GM19395 (cell line): ENCODE measurements at regions not wholly inside any gene's neighbourhood (a gene's known extent, or its start where the extent isn't known, plus 50 kb on each side); places are given as distances from the start of the nearest gene placed in this dataset.

Source experiments
- ATAC-seq: cut with Tn5 transposase; IDR thresholded peaks from one replicate; pipeline ENCODE4 v1.9.1; 2021; ENCODE audit warnings: mild to moderate bottlenecking, moderate library complexity; ENCODE audit not compliant: unreplicated experiment

DNA sequence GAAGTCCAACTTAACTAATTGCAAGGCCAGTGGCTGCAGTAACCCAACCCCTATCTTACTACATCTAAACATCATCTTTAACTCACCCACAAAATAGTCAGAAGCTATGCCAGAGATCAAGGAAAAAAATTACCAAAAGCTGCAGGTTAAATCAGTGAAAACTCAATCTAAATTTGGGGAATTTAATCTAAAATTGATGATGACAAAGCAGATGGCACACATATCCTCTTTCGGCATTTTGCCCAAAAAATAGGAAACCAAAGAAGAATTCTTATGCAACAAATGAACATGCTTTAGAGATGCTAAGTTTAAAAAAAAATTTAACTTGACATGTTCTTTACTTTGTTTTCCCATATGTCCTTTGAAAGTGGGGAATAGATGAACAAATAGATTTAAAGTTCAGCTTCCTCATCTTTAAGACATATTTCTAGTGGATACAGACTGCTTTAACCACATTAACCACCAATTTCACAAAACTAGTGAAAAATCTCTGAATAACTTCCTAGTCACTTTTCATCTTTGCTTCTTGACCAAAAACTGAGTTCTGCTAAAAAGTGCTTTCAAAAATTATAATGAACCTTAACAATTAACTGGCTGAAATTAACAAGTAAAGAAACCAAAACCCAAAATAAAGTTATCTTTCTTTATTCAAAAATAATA, 74.3 kb upstream of the CCDC150 start:
- ATAC-seq = no peak

DNA sequence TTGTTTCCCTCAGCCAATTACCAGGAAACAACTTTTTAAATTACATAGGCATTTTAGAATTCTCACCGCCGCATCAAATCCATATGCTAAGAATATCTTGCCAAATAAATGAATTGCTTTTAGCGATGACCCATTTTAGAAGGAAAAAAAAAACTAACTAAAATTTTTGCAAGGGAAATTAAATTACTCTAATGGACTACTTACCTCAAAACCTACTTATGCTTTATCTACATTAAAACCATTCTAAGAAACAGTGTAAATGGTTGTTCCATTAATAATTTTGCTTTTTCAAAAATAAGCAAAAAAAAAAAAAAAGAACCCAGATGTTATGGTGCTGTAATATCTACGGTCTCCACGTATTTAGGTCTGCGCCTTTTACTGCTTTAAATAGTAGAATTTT, 73.5 kb upstream of the CCDC150 start:
- no peak for ATAC-seq

DNA sequence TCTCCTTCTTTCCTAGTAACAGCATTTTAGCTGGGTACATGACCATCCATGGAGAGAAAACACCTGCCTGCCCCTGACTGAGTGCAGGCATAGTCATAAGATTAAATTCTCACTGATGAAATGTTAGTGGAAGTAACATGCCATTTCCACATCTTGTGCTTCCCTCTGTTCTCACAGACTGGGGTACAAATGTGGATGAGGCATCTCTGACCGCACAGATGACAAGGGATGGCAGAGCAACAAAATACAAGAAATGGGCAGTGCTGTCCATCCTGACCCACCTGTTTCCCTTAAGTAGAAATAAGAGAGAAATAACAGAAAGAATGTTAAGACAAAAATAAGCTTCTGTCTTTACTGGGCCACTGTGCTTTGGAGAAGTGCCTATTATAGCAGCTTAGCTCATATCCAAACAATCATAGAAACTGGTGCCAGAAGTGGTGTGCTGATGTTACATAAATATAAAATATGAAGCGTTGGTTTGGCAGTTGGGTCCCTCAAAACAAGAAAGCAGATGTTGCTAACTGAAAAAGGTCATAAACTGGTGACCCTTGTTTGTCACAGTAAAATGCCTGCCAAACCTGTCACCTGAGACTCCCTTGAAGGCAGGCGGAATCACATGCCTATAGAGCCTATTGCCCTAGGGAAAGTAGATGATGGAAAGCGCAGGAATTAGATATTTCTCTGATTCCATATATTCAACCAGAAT, 72.4 kb upstream of the CCDC150 start:
- no peak for ATAC-seq

DNA sequence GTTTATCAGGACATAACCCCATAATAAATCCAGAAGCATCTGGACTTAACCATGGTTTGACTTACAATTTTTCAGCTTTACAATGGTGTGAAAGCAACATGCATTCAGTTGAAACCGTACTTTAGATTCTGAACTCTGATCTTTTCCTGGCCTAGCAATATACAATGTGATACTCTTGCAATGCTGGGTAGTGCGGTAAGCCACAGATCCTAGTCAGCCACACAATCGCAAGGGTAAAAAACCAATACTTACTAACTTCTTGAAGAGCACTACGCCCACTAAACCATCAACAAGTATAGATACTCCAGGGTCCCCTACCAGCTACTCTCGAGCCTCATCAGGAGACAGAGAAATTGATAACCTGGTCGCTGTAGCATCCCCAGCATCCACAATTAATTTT, 71.0 kb upstream of the CCDC150 start:
- no peak for ATAC-seq

DNA sequence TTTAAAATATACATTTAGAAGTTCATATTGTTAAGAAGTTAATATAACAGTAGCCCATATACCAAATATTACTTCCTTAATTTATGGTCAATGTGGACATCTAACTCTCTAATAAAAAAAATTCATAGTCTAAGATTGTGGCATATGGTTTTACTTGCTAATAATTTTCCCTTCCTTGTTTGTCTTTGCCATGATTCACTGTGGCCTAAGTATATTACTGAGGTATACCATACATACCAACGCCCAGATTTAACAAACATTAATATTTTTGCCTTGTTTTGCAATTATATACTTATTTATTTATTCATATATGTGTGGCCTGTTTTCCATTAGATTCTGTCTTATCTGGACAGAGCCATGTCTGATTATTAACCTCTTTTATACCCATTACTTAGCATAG, 54.6 kb upstream of the CCDC150 start:
- ATAC-seq = no peak

DNA sequence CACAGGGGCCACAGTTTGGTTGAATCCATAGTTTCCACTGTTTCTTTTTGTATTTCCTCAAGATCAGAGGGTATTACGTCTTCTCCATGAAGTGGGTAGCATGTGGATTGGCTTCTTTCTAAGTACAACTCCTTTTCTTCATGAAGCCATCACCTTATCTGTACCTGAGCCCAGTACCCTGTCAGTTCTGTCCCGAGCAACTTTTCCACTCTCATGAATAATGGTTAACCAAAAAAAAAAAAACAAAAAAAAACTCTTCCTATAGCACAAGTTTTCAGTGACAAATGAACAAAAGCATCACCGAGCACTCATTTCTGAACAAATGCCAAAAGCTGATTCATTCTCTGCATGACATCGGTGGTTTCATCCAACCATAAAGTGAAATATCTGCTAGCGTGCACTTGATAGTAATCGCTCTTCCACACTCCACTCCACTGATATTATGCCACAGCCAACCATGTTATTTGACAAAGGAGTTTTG, 53.0 kb upstream of the CCDC150 start:
- ATAC-seq = no peak

DNA sequence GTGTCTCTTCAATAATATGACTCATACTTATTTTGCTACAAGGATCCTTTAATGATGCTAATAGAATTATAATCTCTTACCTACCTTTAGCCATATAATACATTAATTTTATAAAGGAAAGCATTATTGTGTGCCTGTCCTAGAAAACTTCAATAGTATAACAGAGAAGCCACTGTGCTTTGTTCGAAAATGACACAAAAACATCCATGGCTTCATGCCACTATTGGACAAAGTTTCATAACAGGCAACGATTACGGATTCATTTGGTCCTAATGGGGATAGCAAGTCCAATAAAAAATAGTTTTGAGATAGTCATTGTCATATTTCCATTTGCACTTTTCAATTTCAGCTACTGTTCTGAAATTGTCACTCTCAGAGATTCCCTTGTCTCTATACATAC, 52.5 kb upstream of the CCDC150 start:
- no peak for ATAC-seq

DNA sequence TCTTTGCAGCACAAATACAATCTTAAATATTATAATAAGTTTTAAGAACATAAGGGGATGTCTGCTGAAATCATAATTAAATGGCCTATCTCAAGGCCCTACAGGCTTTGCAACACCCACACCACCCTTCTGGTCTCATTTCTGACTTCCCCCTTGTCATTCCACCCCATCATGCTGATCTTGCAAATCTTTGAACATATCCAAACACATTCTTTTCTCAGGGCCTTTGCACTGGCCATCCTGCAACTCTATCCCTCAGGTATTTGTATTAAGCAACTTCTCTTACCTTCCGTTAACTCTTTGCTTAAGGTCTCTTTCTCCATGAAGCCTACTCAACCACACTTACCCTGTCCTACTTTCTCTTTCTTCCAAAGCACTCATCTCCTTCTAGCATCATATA, 51.8 kb upstream of the CCDC150 start:
- no peak for ATAC-seq

DNA sequence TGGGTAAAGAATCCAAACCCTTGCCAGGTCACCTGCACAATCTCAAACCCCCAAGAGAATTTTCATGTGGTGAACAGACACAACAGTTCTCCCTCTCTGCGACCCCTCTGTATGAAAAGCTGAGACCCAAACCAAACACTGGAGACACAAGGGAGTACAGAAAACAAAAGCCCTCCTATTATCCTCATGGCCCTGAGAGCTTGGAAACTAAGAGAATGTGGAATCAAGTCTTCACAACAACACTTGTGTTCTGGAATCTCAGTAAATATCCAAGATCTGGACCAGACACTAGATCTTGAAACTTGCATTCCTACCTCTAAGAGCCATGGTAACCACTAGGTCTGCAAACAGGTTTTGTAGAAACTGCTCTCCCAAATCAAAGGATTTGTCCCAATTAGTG, 50.1 kb upstream of the CCDC150 start:
- ATAC-seq = no peak
